HCT116 (cell line): ENCODE measurements at regions not wholly inside any gene's neighbourhood (a gene's known extent, or its start where the extent isn't known, plus 50 kb on each side); places are given as distances from the start of the nearest gene placed in this dataset.
"Not testable (repeated sequence)": the region's sequence is repeated elsewhere in the genome, so short reads cannot be mapped to it uniquely, and the experiment has no call there.

Experiments used
- ATAC-seq: fragments of 200-7000 bp; cut with Tn5 transposase; 2 replicates; pipeline ENCODE4 v1.9.1; 2020; ENCODE audit warnings: mild to moderate bottlenecking, moderate library complexity
- BruUV-seq: library from RNA; stranded (reverse); fragments of 400-500 nt; replicated peaks from 2 replicates; lab custom pipeline; 2021; lab: Mats Ljungman, UMichigan
- CTCF ChIA-PET: fragments of 300-600 bp; sonication (Branson Sonifier 250); formaldehyde crosslinking; loops from one replicate; lab custom pipeline; 2021; ENCODE audit warnings: antibody characterized with exemption; lab: Charles Lee
- POLR2A ChIA-PET: fragments of 300-600, 350-600 bp; sonication (Branson Sonifier 250); formaldehyde crosslinking; loops from one replicate; lab custom pipeline; 2021; ENCODE audit warnings: antibody characterized with exemption; lab: Charles Lee
- RAD21 ChIA-PET, 2 experiments: fragments of 300-600 bp; sonication (Branson Sonifier 250); formaldehyde crosslinking; loops; one replicate each; lab custom pipeline; 2023; ENCODE audit warnings: low total read pairs in 2 of 2; ENCODE audit not compliant: uncharacterized antibody in 2 of 2, unreplicated experiment in 2 of 2, low non-redundant PET in 1 of 2; lab: Charles Lee
- DNase-seq: peaks from one replicate; pipeline ENCODE4 v3.0.0-alpha.2; 2010; ENCODE audit warnings: low read depth, low spot score
- H2AFZ ChIP-seq: fragments of 200-600 bp; shearing (Covaris generic), sonication (generic); 2 replicates; pipeline ENCODE4 v1.6.1; 2017; ENCODE audit warnings: low read depth, mixed run types, mixed read lengths, antibody characterized with exemption, low read length; ENCODE audit not compliant: poor library complexity, severe bottlenecking
- H3K27ac ChIP-seq: 2 replicates; pipeline ENCODE4 v1.5.1; 2012; ENCODE audit warnings: low read depth, low read length
- H3K27me3 ChIP-seq: fragments of 200-600 bp; sonication (generic); 2 replicates; pipeline ENCODE4 v1.6.1; 2016; ENCODE audit warnings: mixed run types, low read length, mixed read lengths; ENCODE audit not compliant: insufficient read depth
- H3K36me3 ChIP-seq, 2 experiments: fragments of 200-500 bp in 1 of 2; fragments of 200-600 bp in 1 of 2; sonication (Bioruptor generic) in 1 of 2; sonication (generic) in 1 of 2; 2 replicates each; pipeline versions ENCODE4 v1.5.1 to v1.6.1; 2014 to 2016; ENCODE audit warnings: low read length in 2 of 2, inconsistent platforms in 1 of 2, mixed read lengths in 1 of 2, mixed run types in 1 of 2; ENCODE audit not compliant: insufficient read depth in 2 of 2, control insufficient read depth in 1 of 2
- H3K4me1 ChIP-seq, 2 experiments: fragments of 200-600 bp in 1 of 2; sonication (generic) in 1 of 2; 2 replicates each; pipeline versions ENCODE4 v1.5.1 to v1.6.1; 2012 to 2017; ENCODE audit warnings: low read length in 2 of 2, inconsistent platforms in 1 of 2, mild to moderate bottlenecking in 1 of 2, mixed read lengths in 1 of 2, mixed run types in 1 of 2, moderate library complexity in 1 of 2; ENCODE audit not compliant: insufficient read depth in 2 of 2, control insufficient read depth in 1 of 2
- H3K4me2 ChIP-seq: fragments of 200-600 bp; sonication (generic); 2 replicates; pipeline ENCODE4 v1.6.1; 2017; ENCODE audit warnings: mixed run types, low read length, mixed read lengths
- H3K4me3 ChIP-seq, 2 experiments: fragments of 200-600 bp in 1 of 2; sonication (generic) in 1 of 2; replicated peaks in 1 of 2; 2 replicates each; pipeline ENCODE4 v1.5.1; 2011 to 2016; ENCODE audit warnings: low read length in 2 of 2, control low read depth in 1 of 2, low read depth in 1 of 2, mild to moderate bottlenecking in 1 of 2, mixed read lengths in 1 of 2, mixed run types in 1 of 2
- H3K79me2 ChIP-seq: fragments of 200-600 bp; sonication (generic); 2 replicates; pipeline ENCODE4 v1.6.1; 2017; ENCODE audit warnings: mild to moderate bottlenecking, mixed run types, low read length, moderate library complexity, mixed read lengths; ENCODE audit not compliant: insufficient read depth
- H3K9ac ChIP-seq: fragments of 200-600 bp; sonication (generic); 2 replicates; pipeline ENCODE4 v1.6.1; 2016; ENCODE audit warnings: low read length, mixed read lengths
- H3K9me2 ChIP-seq: fragments of 200-600 bp; sonication (generic), shearing (Covaris generic); 2 replicates; pipeline ENCODE4 v1.6.1; 2017; ENCODE audit warnings: mixed run types, mild to moderate bottlenecking, moderate library complexity; ENCODE audit not compliant: insufficient read depth
- H3K9me3 ChIP-seq, 2 experiments: fragments of 200-500 bp in 1 of 2; fragments of 200-600 bp in 1 of 2; sonication (Bioruptor generic) in 1 of 2; sonication (generic) in 1 of 2; 2 replicates each; pipeline ENCODE4 v1.6.1; 2014 to 2017; ENCODE audit warnings: low read length in 2 of 2, mixed read lengths in 2 of 2, inconsistent platforms in 1 of 2, low read depth in 1 of 2, mild to moderate bottlenecking in 1 of 2, mixed run types in 1 of 2, moderate library complexity in 1 of 2; ENCODE audit not compliant: control insufficient read depth in 1 of 2, insufficient read depth in 1 of 2
- H4K20me1 ChIP-seq: fragments of 200-600 bp; sonication (generic), shearing (Covaris generic); 2 replicates; pipeline ENCODE4 v1.6.1; 2017; ENCODE audit warnings: mixed run types, mild to moderate bottlenecking, moderate library complexity; ENCODE audit not compliant: insufficient read depth
- CBX3 ChIP-seq: IDR thresholded peaks from 2 replicates; pipeline ENCODE4 v1.6.1; 2012; ENCODE audit warnings: low read depth
- CTCF ChIP-seq, 3 experiments: fragments of 200-600 bp in 1 of 3; sonication (generic) in 1 of 3; IDR thresholded peaks in 2 of 3; conservative IDR thresholded peaks in 1 of 3; 2 replicates each; pipeline ENCODE4 v1.5.1; 2012 to 2017; ENCODE audit warnings: low read depth in 2 of 3, low read length in 2 of 3, antibody characterized with exemption in 1 of 3, borderline replicate concordance in 1 of 3, control low read depth in 1 of 3, mild to moderate bottlenecking in 1 of 3, mixed read lengths in 1 of 3, mixed run types in 1 of 3, moderate library complexity in 1 of 3; ENCODE audit not compliant: insufficient read depth in 1 of 3
- EGR1 ChIP-seq: IDR thresholded peaks from 2 replicates; pipeline ENCODE4 v1.6.1; 2012; ENCODE audit warnings: low read depth
- FOSL1 ChIP-seq: IDR thresholded peaks from 2 replicates; pipeline ENCODE4 v1.6.1; 2012; ENCODE audit warnings: low read depth
- MAX ChIP-seq: IDR thresholded peaks from 2 replicates; pipeline ENCODE4 v1.6.1; 2012
- POLR2A ChIP-seq: IDR thresholded peaks from 2 replicates; pipeline ENCODE4 v1.7.0; 2011; ENCODE audit warnings: borderline replicate concordance; ENCODE audit not compliant: insufficient read depth, insufficient read length; ENCODE audit errors: extremely low read depth
- POLR2AphosphoS5 ChIP-seq: IDR thresholded peaks from 2 replicates; pipeline ENCODE4 v1.6.1; 2011; ENCODE audit warnings: mild to moderate bottlenecking, low read depth, low read length, moderate library complexity
- RAD21 ChIP-seq: IDR thresholded peaks from 2 replicates; pipeline ENCODE4 v1.6.1; 2012; ENCODE audit warnings: low read depth, mild to moderate bottlenecking
- REST ChIP-seq: IDR thresholded peaks from 2 replicates; pipeline ENCODE4 v1.6.1; 2012; ENCODE audit warnings: low read depth
- SIN3A ChIP-seq: IDR thresholded peaks from 2 replicates; pipeline ENCODE4 v1.6.1; 2012; ENCODE audit warnings: low read depth
- SP1 ChIP-seq: IDR thresholded peaks from 2 replicates; pipeline ENCODE4 v1.6.1; 2012; ENCODE audit warnings: low read depth
- SRF ChIP-seq: IDR thresholded peaks from 2 replicates; pipeline ENCODE4 v1.6.1; 2012; ENCODE audit warnings: low read depth
- YY1 ChIP-seq: IDR thresholded peaks from 2 replicates; pipeline ENCODE4 v1.6.1; 2011; ENCODE audit warnings: low read length, low read depth, moderate library complexity, mild to moderate bottlenecking; ENCODE audit not compliant: insufficient replicate concordance; ENCODE audit errors: extremely low read depth
- ZFX ChIP-seq: fragments of 450-650 bp; IDR thresholded peaks from 2 replicates; pipeline ENCODE4 v1.6.1; 2017
- ZNF274 ChIP-seq: fragments of 200-500 bp; sonication (Bioruptor generic); IDR thresholded peaks from 2 replicates; pipeline ENCODE4 v1.6.1; 2014; ENCODE audit warnings: mild to moderate bottlenecking, low read depth, low read length, inconsistent platforms
- intact Hi-C: fragments of 100-400 bp; cut with micrococcal nuclease; formaldehyde crosslinking; loops from 2 replicates; pipeline ENCODE4 v1.10.0; 2022

DNA sequence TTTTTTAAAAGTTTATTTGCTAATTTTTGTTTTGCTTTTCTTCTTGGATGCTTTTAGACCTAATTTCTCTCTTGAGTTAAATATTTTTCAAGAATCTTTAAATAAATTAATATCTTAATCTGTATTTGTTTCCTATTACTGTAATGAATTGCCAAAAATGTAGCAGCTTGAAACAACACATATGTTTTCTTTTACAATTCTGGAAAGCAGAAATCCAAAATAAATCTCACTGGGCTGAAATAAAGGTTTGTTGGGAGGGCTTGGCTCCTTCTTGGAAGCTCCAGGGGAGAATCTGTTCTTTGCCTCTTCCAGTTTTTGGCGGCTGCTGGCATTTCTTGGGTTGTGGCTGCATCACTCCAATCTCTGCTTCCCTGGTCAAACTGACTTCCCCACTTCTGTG is 658.1 kb upstream of the ARRDC3 start:
- Histone ChIP-seq H3K27ac (no peak overlapping the region), H3K9ac (no peak overlapping the region), H3K4me3 (no peak overlapping the region), H3K4me2 (no peak overlapping the region), H4K20me1 (no peaks in the 10 kb centered on the region), H2AFZ (no peak overlapping the region), H3K27me3 (no peaks in the 10 kb centered on the region), H3K36me3 (no peaks in the 10 kb centered on the region), H3K79me2 (no peaks in the 10 kb centered on the region), H3K9me2 (no peaks in the 10 kb centered on the region), H3K9me3 (no peaks in the 10 kb centered on the region), H3K4me1 (no peaks in the 10 kb centered on the region)
- TF ChIP-seq POLR2A (no peak), REST (no peak), YY1 (no peak), ZFX (no peak), POLR2AphosphoS5 (no peak), FOSL1 (no peak), ZNF274 (no peak), RAD21 (no peak), SIN3A (no peak), CBX3 (no peak), EGR1 (no peak), SP1 (no peak), MAX (no peak), SRF (no peak), CTCF (IDR thresholded peaks at IDR 0.05 in 2 of 3, conservative IDR thresholded peaks at IDR 0.05 in 1 of 3; ENCODE audit: borderline replicate concordance in 1 of 3, insufficient read depth in 1 of 3, low read depth in 2 of 3, low read length in 2 of 3) (no peak)
- POLR2A ChIA-PET, result no interaction called here
- CTCF ChIA-PET, result no interaction called here
- BruUV-seq, result no TSS peak
- RAD21 ChIA-PET, result no interaction called here
- DNase-seq, result no peak
- ATAC-seq, result no peak
- intact Hi-C loops, result no loop called here

DNA sequence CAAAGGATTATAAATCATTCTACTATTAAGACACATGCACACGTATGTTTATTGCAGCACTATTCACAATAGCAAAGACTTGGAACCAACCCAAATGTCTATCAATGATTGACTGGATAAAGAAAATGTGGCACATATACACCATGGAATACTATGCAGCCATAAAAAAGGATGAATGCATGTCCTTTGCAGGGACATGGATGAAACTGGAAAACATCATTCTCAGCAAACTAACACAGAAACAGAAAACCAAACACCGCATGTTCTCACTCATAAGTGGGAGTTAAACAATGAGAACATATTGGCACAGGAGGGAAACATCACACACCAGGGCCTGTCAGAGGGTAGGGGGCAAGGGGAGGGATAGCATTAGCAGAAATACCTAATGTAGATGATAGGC is 646.7 kb upstream of the ARRDC3 start:
- H2AFZ ChIP-seq, H4K20me1 ChIP-seq, H3K9ac ChIP-seq, H3K4me2 ChIP-seq, H3K4me3 ChIP-seq, RAD21 ChIA-PET, DNase-seq, H3K9me2 ChIP-seq, H3K4me1 ChIP-seq, ATAC-seq, H3K27ac ChIP-seq, H3K79me2 ChIP-seq, POLR2A ChIA-PET, H3K36me3 ChIP-seq, H3K27me3 ChIP-seq, H3K9me3 ChIP-seq, CTCF ChIA-PET, BruUV-seq, intact Hi-C loops: not testable (repeated sequence)
